MCF 10A (cell line): ENCODE measurements at regions not wholly inside any gene's neighbourhood (a gene's known extent, or its start where the extent isn't known, plus 50 kb on each side); places are given as distances from the start of the nearest gene placed in this dataset.

Experiments used
- BruUV-seq: library from RNA; stranded (reverse); fragments of 400-500 nt; replicated peaks from 2 replicates; lab custom pipeline; 2021; lab: Mats Ljungman, UMichigan
- CTCF ChIA-PET: fragments of 300-600 bp; sonication (Branson Sonifier 250); formaldehyde crosslinking; extraction: SDS; loops from one replicate; lab custom pipeline; 2021; ENCODE audit warnings: antibody characterized with exemption, inconsistent platforms; lab: Yijun Ruan, JAX
- POLR2A ChIA-PET: fragments of 300-600, 350-650 bp; sonication (Branson Sonifier 250); formaldehyde crosslinking; extraction: SDS; loops from one replicate; lab custom pipeline; 2020; ENCODE audit warnings: antibody characterized with exemption, inconsistent platforms; lab: Yijun Ruan, JAX
- DNase-seq: peaks from one replicate; pipeline ENCODE4 v3.0.0-alpha.2; 2018; ENCODE audit not compliant: unreplicated experiment
- H3K27ac Mint-ChIP-seq: one replicate; pipeline ENCODE4 v1.8.0; 2022; ENCODE audit warnings: mild to moderate bottlenecking, low read depth, mixed read lengths; ENCODE audit not compliant: unreplicated experiment
- H3K27me3 Mint-ChIP-seq: one replicate; pipeline ENCODE4 v1.8.0; 2022; ENCODE audit warnings: mixed read lengths; ENCODE audit not compliant: insufficient read depth, unreplicated experiment
- H3K36me3 Mint-ChIP-seq: one replicate; pipeline ENCODE4 v1.8.0; 2022; ENCODE audit warnings: mild to moderate bottlenecking, moderate library complexity, mixed read lengths; ENCODE audit not compliant: insufficient read depth, unreplicated experiment
- H3K4me1 Mint-ChIP-seq: one replicate; pipeline ENCODE4 v1.8.0; 2022; ENCODE audit warnings: mixed read lengths; ENCODE audit not compliant: insufficient read depth, unreplicated experiment
- H3K4me3 Mint-ChIP-seq: one replicate; pipeline ENCODE4 v1.8.0; 2022; ENCODE audit warnings: mild to moderate bottlenecking, moderate library complexity, mixed read lengths; ENCODE audit not compliant: unreplicated experiment
- H3K9me3 Mint-ChIP-seq: one replicate; pipeline ENCODE4 v1.8.0; 2022; ENCODE audit warnings: mixed read lengths; ENCODE audit not compliant: unreplicated experiment
- intact Hi-C: fragments of 100-400 bp; cut with micrococcal nuclease; formaldehyde crosslinking; loops from 2 replicates; pipeline ENCODE4 v1.14.1; 2022
- TF ChIP-seq, protein P1 (sequence below): fragments of 200-600 bp; IDR thresholded peaks from one replicate; pipeline ENCODE4 v1.8.0; 2022; ENCODE audit warnings: antibody characterized with exemption, mild to moderate bottlenecking; ENCODE audit not compliant: unreplicated experiment

DNA sequence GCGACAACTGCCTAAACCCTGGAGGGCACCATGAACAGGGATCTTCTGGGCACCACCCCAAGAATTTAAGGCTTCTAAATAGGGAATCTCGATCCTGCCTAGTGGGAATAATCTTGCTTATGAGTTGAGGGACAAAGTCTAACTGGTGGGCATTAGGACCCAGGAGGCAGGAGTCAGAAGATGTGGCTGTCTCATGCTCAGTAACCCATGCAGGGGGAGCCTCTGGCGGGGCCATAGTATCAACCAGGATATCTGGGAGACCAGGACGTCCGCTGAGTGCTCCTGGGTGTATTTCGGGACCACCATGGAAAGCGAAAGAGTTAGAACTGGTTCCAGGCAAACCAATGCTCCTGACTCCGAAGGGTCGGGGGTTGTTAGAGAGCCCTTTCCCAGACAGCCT, 356.1 kb downstream of the OTOL1 start:
- POLR2A ChIA-PET: no interaction called here
- Mint-ChIP-seq H3K9me3 (no peaks in the 10 kb centered on the region), H3K27me3 (no peaks in the 10 kb centered on the region), H3K36me3 (no peaks in the 10 kb centered on the region), H3K27ac (no peak overlapping the region), H3K4me3 (no peak overlapping the region), H3K4me1 (no peaks in the 10 kb centered on the region)
- DNase-seq: no peak
- CTCF ChIA-PET: interaction anchor here (0.5 to 1.0 kb wide), 10 partner anchors 16 to 1680 kb away, joined by 3 to 5 read pairs (median 3); no protein-coding TSS in a partner anchor
- TF ChIP-seq, protein P1, sequence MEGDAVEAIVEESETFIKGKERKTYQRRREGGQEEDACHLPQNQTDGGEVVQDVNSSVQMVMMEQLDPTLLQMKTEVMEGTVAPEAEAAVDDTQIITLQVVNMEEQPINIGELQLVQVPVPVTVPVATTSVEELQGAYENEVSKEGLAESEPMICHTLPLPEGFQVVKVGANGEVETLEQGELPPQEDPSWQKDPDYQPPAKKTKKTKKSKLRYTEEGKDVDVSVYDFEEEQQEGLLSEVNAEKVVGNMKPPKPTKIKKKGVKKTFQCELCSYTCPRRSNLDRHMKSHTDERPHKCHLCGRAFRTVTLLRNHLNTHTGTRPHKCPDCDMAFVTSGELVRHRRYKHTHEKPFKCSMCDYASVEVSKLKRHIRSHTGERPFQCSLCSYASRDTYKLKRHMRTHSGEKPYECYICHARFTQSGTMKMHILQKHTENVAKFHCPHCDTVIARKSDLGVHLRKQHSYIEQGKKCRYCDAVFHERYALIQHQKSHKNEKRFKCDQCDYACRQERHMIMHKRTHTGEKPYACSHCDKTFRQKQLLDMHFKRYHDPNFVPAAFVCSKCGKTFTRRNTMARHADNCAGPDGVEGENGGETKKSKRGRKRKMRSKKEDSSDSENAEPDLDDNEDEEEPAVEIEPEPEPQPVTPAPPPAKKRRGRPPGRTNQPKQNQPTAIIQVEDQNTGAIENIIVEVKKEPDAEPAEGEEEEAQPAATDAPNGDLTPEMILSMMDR: no peak
- no TSS peak for BruUV-seq
- intact Hi-C loops: loop anchor here (1.0 to 10.0 kb wide), 4 partner anchors 293 to 1638 kb away; no protein-coding TSS in a partner anchor

DNA sequence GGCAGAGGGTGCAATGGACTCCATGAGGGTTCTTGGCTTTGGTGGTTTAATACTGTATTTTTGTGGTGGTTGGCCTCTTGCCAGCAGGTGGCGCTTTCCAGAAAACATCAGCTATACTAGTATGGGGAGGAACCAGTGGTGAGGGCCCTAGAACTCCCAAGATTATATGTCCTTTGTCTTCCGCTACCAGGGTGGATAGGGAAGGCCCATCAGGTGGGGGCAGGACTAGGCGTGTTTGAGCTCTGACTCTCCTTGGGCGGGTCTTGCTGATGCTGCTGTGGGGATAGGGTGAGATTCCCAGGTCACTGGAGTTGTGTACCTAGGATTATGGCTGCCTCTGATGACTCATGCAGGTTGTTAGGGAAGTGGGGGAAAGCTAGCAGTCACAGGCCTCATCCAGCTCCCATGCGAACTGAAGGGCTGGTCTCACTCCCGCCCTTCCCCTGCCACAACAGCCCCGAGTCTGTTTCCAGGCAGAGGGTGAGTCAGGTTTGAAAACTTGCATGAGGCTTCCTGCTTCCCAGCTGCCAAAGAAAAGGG, 357.7 kb downstream of the OTOL1 start:
- intact Hi-C loops: loop anchor here (5.0 to 10.0 kb wide), 2 partner anchors 440 to 1203 kb away; no protein-coding TSS in a partner anchor
- no peaks in the 10 kb centered on the region for H3K36me3 Mint-ChIP-seq
- ChIA-PET CTCF (interaction anchor here (0.6 to 1.7 kb wide), 7 partner anchors 8 to 232 kb away, joined by 3 to 8 read pairs (median 3); no protein-coding TSS in a partner anchor), POLR2A (interaction anchor here (0.7 kb wide), 1 partner anchor 517 kb away, joined by 3 read pairs; no protein-coding TSS in a partner anchor)
- H3K27me3 Mint-ChIP-seq: no peaks in the 10 kb centered on the region
- TF ChIP-seq, protein P1: no peak
- no TSS peak for BruUV-seq
- DNase-seq: peak; percentile 26
- no peak overlapping the region for H3K27ac Mint-ChIP-seq
- H3K4me1 Mint-ChIP-seq: no peaks in the 10 kb centered on the region
- H3K4me3 Mint-ChIP-seq: no peak overlapping the region
- no peaks in the 10 kb centered on the region for H3K9me3 Mint-ChIP-seq

DNA sequence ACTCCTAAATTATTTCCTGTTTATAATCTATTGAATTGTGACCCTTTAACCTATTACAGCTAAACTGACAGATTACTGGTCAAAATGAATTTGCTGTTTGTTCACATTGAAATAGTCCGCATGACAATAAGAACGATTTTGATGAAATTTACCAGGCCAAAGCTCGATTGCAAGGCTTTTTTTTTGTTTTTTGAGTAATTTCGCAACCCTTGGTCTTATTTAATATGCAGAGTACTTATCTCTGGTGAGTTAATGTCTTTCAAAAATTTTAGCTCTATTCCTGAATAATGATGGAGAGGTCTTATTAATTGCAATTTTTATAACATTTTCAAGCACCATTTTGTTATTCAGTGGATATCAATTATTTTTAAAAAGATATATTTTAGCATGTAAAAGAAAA, 362.4 kb downstream of the OTOL1 start:
- Mint-ChIP-seq H3K27ac (no peak overlapping the region), H3K36me3 (no peaks in the 10 kb centered on the region), H3K9me3 (no peaks in the 10 kb centered on the region), H3K27me3 (no peaks in the 10 kb centered on the region), H3K4me1 (no peaks in the 10 kb centered on the region), H3K4me3 (no peak overlapping the region)
- ChIA-PET CTCF (interaction anchor here (0.5 to 1.2 kb wide), 2 partner anchors 8 to 334 kb away, joined by 3 read pairs; no protein-coding TSS in a partner anchor), POLR2A (no interaction called here)
- BruUV-seq: no TSS peak
- intact Hi-C loops: loop anchor here (10.0 kb wide), 1 partner anchor 436 kb away; no protein-coding TSS in a partner anchor
- no peak for DNase-seq
- TF ChIP-seq, protein P1: no peak

DNA sequence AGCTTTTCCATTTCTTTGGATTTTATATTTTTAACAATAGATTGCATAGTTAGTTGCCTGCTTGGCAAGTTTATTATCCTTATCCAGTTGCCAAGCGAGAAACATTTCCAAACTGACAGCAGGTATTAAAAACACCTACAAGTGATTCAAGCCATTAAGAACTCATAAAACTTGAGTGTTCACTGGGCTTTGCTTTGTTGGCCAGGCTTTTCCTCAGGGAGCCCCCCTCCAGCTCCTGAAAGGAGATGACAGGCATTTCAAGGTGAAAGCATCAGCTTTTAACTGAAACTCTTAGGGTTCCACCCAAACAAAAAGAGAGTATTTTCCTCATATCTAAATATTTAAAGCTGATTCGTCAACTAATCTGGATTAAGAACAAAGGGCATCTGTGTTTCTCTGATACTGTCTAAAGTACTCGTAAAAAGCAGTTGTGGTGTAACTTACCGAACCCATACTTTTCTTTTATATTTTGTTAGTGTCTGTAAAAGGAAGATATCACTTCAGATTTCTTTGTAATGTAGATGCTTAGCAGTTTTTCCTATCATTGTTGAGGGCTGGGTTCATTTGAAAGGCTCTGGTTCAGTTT, 363.4 kb downstream of the OTOL1 start:
- Mint-ChIP-seq H3K27ac (no peak overlapping the region), H3K4me1 (no peaks in the 10 kb centered on the region), H3K9me3 (no peaks in the 10 kb centered on the region), H3K27me3 (no peaks in the 10 kb centered on the region), H3K36me3 (no peaks in the 10 kb centered on the region), H3K4me3 (no peak overlapping the region)
- POLR2A ChIA-PET: no interaction called here
- DNase-seq: no peak
- intact Hi-C loops: loop anchor here (10.0 kb wide), 1 partner anchor 435 kb away; no protein-coding TSS in a partner anchor
- TF ChIP-seq, protein P1: no peak
- BruUV-seq: no TSS peak
- CTCF ChIA-PET: interaction anchor here (0.6 to 1.2 kb wide), 2 partner anchors 9 to 20 kb away, joined by 3 to 4 read pairs; no protein-coding TSS in a partner anchor
